ENCODE measurements at regions not wholly inside any gene's neighbourhood (a gene's known extent, or its start where the extent isn't known, plus 50 kb on each side); places are given as distances from the start of the nearest gene placed in this dataset.
A peak's percentile ranks its signal among the peaks of the same experiment; 100 is the strongest.
"Not testable (repeated sequence)": the region's sequence is repeated elsewhere in the genome, so short reads cannot be mapped to it uniquely, and the experiment has no call there.

GRCh38 chr6:80522576-80522975 is 416.1 kb downstream of the BCKDHB start:
- H3K4me3 Mint-ChIP-seq = no peak overlapping the region
- no peak for DNase-seq
- TF ChIP-seq, protein P1, sequence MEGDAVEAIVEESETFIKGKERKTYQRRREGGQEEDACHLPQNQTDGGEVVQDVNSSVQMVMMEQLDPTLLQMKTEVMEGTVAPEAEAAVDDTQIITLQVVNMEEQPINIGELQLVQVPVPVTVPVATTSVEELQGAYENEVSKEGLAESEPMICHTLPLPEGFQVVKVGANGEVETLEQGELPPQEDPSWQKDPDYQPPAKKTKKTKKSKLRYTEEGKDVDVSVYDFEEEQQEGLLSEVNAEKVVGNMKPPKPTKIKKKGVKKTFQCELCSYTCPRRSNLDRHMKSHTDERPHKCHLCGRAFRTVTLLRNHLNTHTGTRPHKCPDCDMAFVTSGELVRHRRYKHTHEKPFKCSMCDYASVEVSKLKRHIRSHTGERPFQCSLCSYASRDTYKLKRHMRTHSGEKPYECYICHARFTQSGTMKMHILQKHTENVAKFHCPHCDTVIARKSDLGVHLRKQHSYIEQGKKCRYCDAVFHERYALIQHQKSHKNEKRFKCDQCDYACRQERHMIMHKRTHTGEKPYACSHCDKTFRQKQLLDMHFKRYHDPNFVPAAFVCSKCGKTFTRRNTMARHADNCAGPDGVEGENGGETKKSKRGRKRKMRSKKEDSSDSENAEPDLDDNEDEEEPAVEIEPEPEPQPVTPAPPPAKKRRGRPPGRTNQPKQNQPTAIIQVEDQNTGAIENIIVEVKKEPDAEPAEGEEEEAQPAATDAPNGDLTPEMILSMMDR (IDR thresholded peaks at IDR 0.05) = no peak
- H3K36me3 Mint-ChIP-seq (ENCODE audit: low read depth) = no peaks in the 10 kb centered on the region
- H3K27me3 Mint-ChIP-seq (ENCODE audit: insufficient read depth) = no peaks in the 10 kb centered on the region
- no peaks in the 10 kb centered on the region for H3K9me3 Mint-ChIP-seq
- H3K4me1 Mint-ChIP-seq (ENCODE audit: low read depth) = peaks cover 32% of the 10 kb centered on the region
- H3K27ac Mint-ChIP-seq = no peak overlapping the region

GRCh38 chr6:80519811-80520594 is 413.5 kb downstream of the BCKDHB start:
- peak; percentile 31 for DNase-seq
- H3K9me3 Mint-ChIP-seq = no peaks in the 10 kb centered on the region
- no peaks in the 10 kb centered on the region for H3K36me3 Mint-ChIP-seq (ENCODE audit: low read depth)
- H3K4me1 Mint-ChIP-seq (ENCODE audit: low read depth) = peaks cover 32% of the 10 kb centered on the region
- no peak overlapping the region for H3K4me3 Mint-ChIP-seq
- no peaks in the 10 kb centered on the region for H3K27me3 Mint-ChIP-seq (ENCODE audit: insufficient read depth)
- TF ChIP-seq, protein P1 (IDR thresholded peaks at IDR 0.05) = no peak
- 0 out of 2 replicates have a peak overlapping the region, but pooled peaks have one; percentile 9 for H3K27ac Mint-ChIP-seq

DNA sequence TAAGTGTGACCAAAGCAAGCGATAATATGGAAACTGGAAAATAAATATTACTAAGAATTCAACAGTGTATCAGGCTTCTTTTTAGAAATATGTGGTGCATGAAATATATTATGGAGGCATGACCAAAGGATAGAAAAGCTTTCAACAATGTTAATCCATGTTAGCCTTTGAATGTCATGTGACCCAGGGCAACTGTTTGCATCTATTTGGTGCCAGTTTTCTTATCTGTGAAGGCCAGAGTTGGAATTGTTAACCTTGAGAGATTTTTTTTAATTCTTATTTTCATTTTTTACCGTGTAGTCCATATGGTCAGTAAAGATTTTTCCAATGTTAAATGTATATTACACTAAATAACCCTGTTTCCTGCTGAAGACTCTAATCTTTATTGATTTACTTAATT is 411.1 kb downstream of the BCKDHB start:
- no peaks in the 10 kb centered on the region for H3K36me3 Mint-ChIP-seq (ENCODE audit: low read depth)
- no peaks in the 10 kb centered on the region for H3K9me3 Mint-ChIP-seq
- peaks cover 14% of the 10 kb centered on the region for H3K4me1 Mint-ChIP-seq (ENCODE audit: low read depth)
- H3K27me3 Mint-ChIP-seq (ENCODE audit: insufficient read depth) = no peaks in the 10 kb centered on the region
- TF ChIP-seq, protein P1 (IDR thresholded peaks at IDR 0.05) = no peak
- H3K4me3 Mint-ChIP-seq = no peak overlapping the region
- no peak overlapping the region for H3K27ac Mint-ChIP-seq
- no peak for DNase-seq

- DNase-seq; H3K4me3 Mint-ChIP-seq; H3K36me3 Mint-ChIP-seq (ENCODE audit: low read depth); H3K27me3 Mint-ChIP-seq (ENCODE audit: insufficient read depth); H3K9me3 Mint-ChIP-seq; H3K27ac Mint-ChIP-seq; H3K4me1 Mint-ChIP-seq (ENCODE audit: low read depth): not testable (repeated sequence)
These were observed 404.1 kb downstream of the BCKDHB start for GRCh38 chr6:80510521-80510920.

- TF ChIP-seq, protein P1 (IDR thresholded peaks at IDR 0.05) = no peak
- H3K4me1 Mint-ChIP-seq (ENCODE audit: low read depth) = no peaks in the 10 kb centered on the region
- no peaks in the 10 kb centered on the region for H3K27me3 Mint-ChIP-seq (ENCODE audit: insufficient read depth)
- no peak overlapping the region for H3K4me3 Mint-ChIP-seq
- H3K27ac Mint-ChIP-seq = no peak overlapping the region
- no peaks in the 10 kb centered on the region for H3K9me3 Mint-ChIP-seq
- DNase-seq = no peak
- H3K36me3 Mint-ChIP-seq (ENCODE audit: low read depth) = no peaks in the 10 kb centered on the region
These were observed 402.6 kb downstream of the BCKDHB start for GRCh38 chr6:80508885-80509630.

GRCh38 chr6:80504882-80505281 is 398.4 kb downstream of the BCKDHB start:
- no peaks in the 10 kb centered on the region for H3K36me3 Mint-ChIP-seq (ENCODE audit: low read depth)
- no peak overlapping the region for H3K27ac Mint-ChIP-seq
- no peaks in the 10 kb centered on the region for H3K4me1 Mint-ChIP-seq (ENCODE audit: low read depth)
- no peaks in the 10 kb centered on the region for H3K27me3 Mint-ChIP-seq (ENCODE audit: insufficient read depth)
- no peaks in the 10 kb centered on the region for H3K9me3 Mint-ChIP-seq
- H3K4me3 Mint-ChIP-seq = no peak overlapping the region
- no peak for DNase-seq
- TF ChIP-seq, protein P1 (IDR thresholded peaks at IDR 0.05) = no peak
